ENCODE measurements at regions not wholly inside any gene's neighbourhood (a gene's known extent, or its start where the extent isn't known, plus 50 kb on each side); places are given as distances from the start of the nearest gene placed in this dataset.
"Not testable (repeated sequence)": the region's sequence is repeated elsewhere in the genome, so short reads cannot be mapped to it uniquely, and the experiment has no call there.

GRCh38 chr16:26827386-26827785 is 239.3 kb upstream of the C16orf82 start:
- TF ChIP-seq CTCF (IDR thresholded peaks at IDR 0.05; ENCODE audit: low read depth, low read length, missing control alignments): no peak
- no peak overlapping the region for H3K4me3 ChIP-seq (replicated peaks; ENCODE audit: low read depth, low read length)
- DNase-seq (ENCODE audit: extremely low read depth, low read depth): no peak

GRCh38 chr16:26830428-26831127 is 236.1 kb upstream of the C16orf82 start:
- DNase-seq (ENCODE audit: extremely low read depth, low read depth): no peak
- H3K4me3 ChIP-seq (replicated peaks; ENCODE audit: low read depth, low read length): no peak overlapping the region
- TF ChIP-seq CTCF (IDR thresholded peaks at IDR 0.05; ENCODE audit: low read depth, low read length, missing control alignments): no peak

- not testable (repeated sequence) for H3K4me3 ChIP-seq (replicated peaks; ENCODE audit: low read depth, low read length); DNase-seq (ENCODE audit: extremely low read depth, low read depth)
Measured at GRCh38 chr16:26836114-26836513, 230.6 kb upstream of the C16orf82 start.

- DNase-seq (ENCODE audit: extremely low read depth, low read depth): no peak
- no peak for TF ChIP-seq CTCF (IDR thresholded peaks at IDR 0.05; ENCODE audit: low read depth, low read length, missing control alignments)
- H3K4me3 ChIP-seq (replicated peaks; ENCODE audit: low read depth, low read length): no peak overlapping the region
Measured at GRCh38 chr16:26838931-26839330, 227.8 kb upstream of the C16orf82 start.

GRCh38 chr16:26840691-26841090 is 226.0 kb upstream of the C16orf82 start:
- H3K4me3 ChIP-seq (replicated peaks; ENCODE audit: low read depth, low read length): no peak overlapping the region
- no peak for TF ChIP-seq CTCF (IDR thresholded peaks at IDR 0.05; ENCODE audit: low read depth, low read length, missing control alignments)
- no peak for DNase-seq (ENCODE audit: extremely low read depth, low read depth)

GRCh38 chr16:26856271-26856670 is 210.5 kb upstream of the C16orf82 start:
- H3K4me3 ChIP-seq (replicated peaks; ENCODE audit: low read depth, low read length): no peak overlapping the region
- TF ChIP-seq CTCF (IDR thresholded peaks at IDR 0.05; ENCODE audit: low read depth, low read length, missing control alignments): no peak
- no peak for DNase-seq (ENCODE audit: extremely low read depth, low read depth)

- no peak for TF ChIP-seq CTCF (IDR thresholded peaks at IDR 0.05; ENCODE audit: low read depth, low read length, missing control alignments)
- H3K4me3 ChIP-seq (replicated peaks; ENCODE audit: low read depth, low read length): no peak overlapping the region
- DNase-seq (ENCODE audit: extremely low read depth, low read depth): no peak
Measured at GRCh38 chr16:26856791-26857190, 209.9 kb upstream of the C16orf82 start.

Measured in HFF-Myc (cell line).